ENCODE measurements at regions not wholly inside any gene's neighbourhood (a gene's known extent, or its start where the extent isn't known, plus 50 kb on each side); places are given as distances from the start of the nearest gene placed in this dataset.
"Not testable (repeated sequence)": the region's sequence is repeated elsewhere in the genome, so short reads cannot be mapped to it uniquely, and the experiment has no call there.

GRCh38 chr2:111413950-111414349, 293.2 kb downstream of the BCL2L11 start:
- H3K4me3 ChIP-seq (ENCODE audit: low read length) = not testable (repeated sequence)

GRCh38 chr2:111415765-111416743, 295.3 kb downstream of the BCL2L11 start:
- not testable (repeated sequence) for DNase-seq (ENCODE audit: low read depth, low spot score); H3K4me3 ChIP-seq (ENCODE audit: low read length)

More at GRCh38 chr2:111413950-111414349, 293.2 kb downstream of the BCL2L11 start:
- not testable (repeated sequence) for DNase-seq (ENCODE audit: low read depth, low spot score)

GRCh38 chr2:111417026-111417425, 296.3 kb downstream of the BCL2L11 start:
- DNase-seq (ENCODE audit: low read depth, low spot score); H3K4me3 ChIP-seq (ENCODE audit: low read length): not testable (repeated sequence)

GRCh38 chr2:111418091-111418875, 297.6 kb downstream of the BCL2L11 start:
- not testable (repeated sequence) for DNase-seq (ENCODE audit: low read depth, low spot score)

GRCh38 chr2:111420074-111420473, 299.4 kb downstream of the BCL2L11 start:
- not testable (repeated sequence) for H3K4me3 ChIP-seq (ENCODE audit: low read length)

More at GRCh38 chr2:111418091-111418875, 297.6 kb downstream of the BCL2L11 start:
- not testable (repeated sequence) for H3K4me3 ChIP-seq (ENCODE audit: low read length)

GRCh38 chr2:111420835-111421234, 300.1 kb downstream of the BCL2L11 start:
- not testable (repeated sequence) for DNase-seq (ENCODE audit: low read depth, low spot score); H3K4me3 ChIP-seq (ENCODE audit: low read length)

More at GRCh38 chr2:111420074-111420473, 299.4 kb downstream of the BCL2L11 start:
- DNase-seq (ENCODE audit: low read depth, low spot score) = not testable (repeated sequence)

- H3K4me3 ChIP-seq (ENCODE audit: low read length); DNase-seq (ENCODE audit: low read depth, low spot score): not testable (repeated sequence)
Measured at GRCh38 chr2:111421949-111422348, 301.2 kb downstream of the BCL2L11 start.

- H3K4me3 ChIP-seq (ENCODE audit: low read length); DNase-seq (ENCODE audit: low read depth, low spot score): not testable (repeated sequence)
Measured at GRCh38 chr2:111422562-111422961, 301.8 kb downstream of the BCL2L11 start.

GRCh38 chr2:111423184-111423583, 302.5 kb downstream of the BCL2L11 start:
- H3K4me3 ChIP-seq (ENCODE audit: low read length); DNase-seq (ENCODE audit: low read depth, low spot score): not testable (repeated sequence)

- H3K4me3 ChIP-seq (ENCODE audit: low read length); DNase-seq (ENCODE audit: low read depth, low spot score): not testable (repeated sequence)
Measured at GRCh38 chr2:111424176-111424575, 303.5 kb downstream of the BCL2L11 start.

GRCh38 chr2:111424851-111425309, 304.2 kb downstream of the BCL2L11 start:
- H3K4me3 ChIP-seq (ENCODE audit: low read length); DNase-seq (ENCODE audit: low read depth, low spot score): not testable (repeated sequence)

GRCh38 chr2:111425789-111426201, 305.1 kb downstream of the BCL2L11 start:
- not testable (repeated sequence) for H3K4me3 ChIP-seq (ENCODE audit: low read length); DNase-seq (ENCODE audit: low read depth, low spot score)

- not testable (repeated sequence) for DNase-seq (ENCODE audit: low read depth, low spot score); H3K4me3 ChIP-seq (ENCODE audit: low read length)
Measured at GRCh38 chr2:111427346-111427745, 306.6 kb downstream of the BCL2L11 start.

- DNase-seq (ENCODE audit: low read depth, low spot score); H3K4me3 ChIP-seq (ENCODE audit: low read length): not testable (repeated sequence)
Measured at GRCh38 chr2:111428915-111429314, 308.2 kb downstream of the BCL2L11 start.

- not testable (repeated sequence) for DNase-seq (ENCODE audit: low read depth, low spot score); H3K4me3 ChIP-seq (ENCODE audit: low read length)
Measured at GRCh38 chr2:111429353-111429752, 308.6 kb downstream of the BCL2L11 start.

GRCh38 chr2:111430817-111431661, 310.3 kb downstream of the BCL2L11 start:
- H3K4me3 ChIP-seq (ENCODE audit: low read length); DNase-seq (ENCODE audit: low read depth, low spot score): not testable (repeated sequence)

- peak; percentile 58 for DNase-seq (ENCODE audit: low read depth, low spot score)
- not testable (repeated sequence) for H3K4me3 ChIP-seq (ENCODE audit: low read length)
Measured at GRCh38 chr2:111432423-111432822, 311.7 kb downstream of the BCL2L11 start.

GRCh38 chr2:111432916-111433499, 312.3 kb downstream of the BCL2L11 start:
- DNase-seq (ENCODE audit: low read depth, low spot score); H3K4me3 ChIP-seq (ENCODE audit: low read length): not testable (repeated sequence)

Measured in Jurkat, Clone E6-1 (cell line).